COLO829 (cell line): ENCODE measurements at regions not wholly inside any gene's neighbourhood (a gene's known extent, or its start where the extent isn't known, plus 50 kb on each side); places are given as distances from the start of the nearest gene placed in this dataset.
"Not testable (repeated sequence)": the region's sequence is repeated elsewhere in the genome, so short reads cannot be mapped to it uniquely, and the experiment has no call there.

Experiments
- DNase-seq: peaks from one replicate; pipeline ENCODE4 v3.0.0; 2012; ENCODE audit warnings: low spot score

DNA sequence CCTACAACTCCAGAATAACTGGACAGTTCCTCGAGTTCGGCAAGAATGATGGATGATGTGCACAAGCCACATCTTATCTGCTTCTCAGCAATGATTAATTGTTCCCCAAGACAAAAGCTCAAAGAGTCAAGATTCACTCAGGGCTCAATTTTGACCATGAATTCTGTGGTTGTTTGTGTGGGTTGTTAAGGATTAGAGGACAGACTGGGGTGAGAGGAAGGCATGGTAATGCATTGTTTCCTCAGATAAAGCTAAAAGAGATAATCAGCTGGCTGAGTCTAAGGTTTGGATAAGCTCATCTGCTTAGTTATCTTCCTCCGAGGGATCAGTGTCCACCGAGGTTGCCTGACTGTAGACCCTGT, 161.0 kb downstream of the CPEB2 start:
- no peak for DNase-seq

DNA sequence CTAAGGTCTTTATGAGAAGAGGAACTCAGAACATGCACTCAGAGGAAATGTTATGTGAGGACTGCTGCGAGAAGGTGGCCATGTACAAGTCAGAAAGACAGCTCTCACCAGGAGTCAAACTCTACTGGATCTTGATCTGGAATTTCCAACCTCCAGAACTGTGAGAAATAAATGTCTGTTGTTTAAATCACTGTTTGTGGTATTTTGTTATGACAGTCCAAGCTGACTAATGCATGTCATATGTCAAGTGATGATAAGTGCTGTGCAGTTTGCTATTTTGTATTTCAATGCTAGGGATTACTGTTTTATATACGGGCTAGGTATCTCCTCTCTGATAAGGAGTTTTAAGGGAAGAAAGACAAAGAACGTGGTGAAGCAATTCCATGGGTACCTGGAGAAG, 162.3 kb downstream of the CPEB2 start:
- no peak for DNase-seq

- no peak for DNase-seq
Measured at GRCh38 chr4:15167743-15168142, 165.5 kb downstream of the CPEB2 start.

DNA sequence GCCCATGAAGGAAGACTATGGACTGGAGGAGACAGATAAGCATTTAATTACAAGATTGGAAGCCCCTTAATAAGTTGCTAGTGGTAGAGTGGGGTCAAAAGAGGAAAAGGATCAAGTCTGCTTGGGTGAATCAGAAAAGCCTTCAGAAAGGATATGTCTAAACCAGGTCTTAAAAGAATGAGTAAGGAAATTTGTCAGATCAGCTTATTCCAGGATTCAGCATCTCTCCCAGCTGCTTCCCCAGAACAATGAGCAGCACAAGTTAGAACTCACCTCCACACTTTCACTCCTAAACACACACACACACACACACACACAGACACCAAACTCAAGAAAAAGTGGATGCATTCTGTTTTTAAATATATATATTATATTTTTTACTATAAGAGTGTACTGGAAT, 166.5 kb downstream of the CPEB2 start:
- DNase-seq, result no peak

DNA sequence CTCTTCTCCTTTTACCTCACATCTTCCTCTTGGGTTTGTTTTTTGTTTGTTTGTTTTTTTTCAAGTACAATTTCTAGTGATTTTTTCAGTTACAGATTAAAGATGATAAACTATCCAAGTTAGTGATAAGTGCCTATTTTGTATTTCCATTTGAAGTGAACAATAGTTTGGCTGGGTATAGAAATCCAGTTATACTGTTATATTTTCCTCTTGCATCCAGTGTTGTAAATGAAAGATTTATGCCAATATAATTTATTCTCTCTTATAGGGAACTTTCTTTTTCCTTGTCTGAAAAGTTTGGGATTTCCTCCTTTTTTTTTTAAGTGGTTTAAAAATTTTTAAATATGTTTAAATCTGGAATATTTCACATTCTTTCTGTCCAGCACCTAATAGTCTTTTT, 169.4 kb downstream of the CPEB2 start:
- no peak for DNase-seq

GRCh38 chr4:15173251-15173650, 171.0 kb downstream of the CPEB2 start:
- DNase-seq, result no peak

DNA sequence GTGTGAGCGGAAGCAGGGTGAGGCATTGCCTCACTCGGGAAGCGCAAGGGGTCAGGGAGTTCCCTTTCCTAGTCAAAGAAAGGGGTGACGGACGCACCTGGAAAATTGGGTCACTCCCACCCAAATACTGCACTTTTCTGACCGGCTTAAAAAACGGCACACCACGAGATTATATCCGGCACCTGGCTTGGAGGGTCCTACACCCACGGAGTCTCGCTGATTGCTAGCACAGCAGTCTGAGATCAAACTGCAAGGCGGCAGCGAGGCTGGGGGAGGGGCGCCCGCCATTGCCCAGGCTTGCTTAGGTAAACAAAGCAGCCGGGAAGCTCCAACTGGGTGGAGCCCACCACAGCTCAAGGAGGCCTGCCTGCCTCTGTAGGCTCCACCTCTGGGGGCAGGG, 171.9 kb downstream of the CPEB2 start:
- not testable (repeated sequence) for DNase-seq

GRCh38 chr4:15179842-15180241, 177.6 kb downstream of the CPEB2 start:
- not testable (repeated sequence) for DNase-seq

- no peak for DNase-seq
Measured at GRCh38 chr4:15182600-15183220, 180.4 kb downstream of the CPEB2 start.

- no peak for DNase-seq
Measured at GRCh38 chr4:15186149-15186548, 183.9 kb downstream of the CPEB2 start.

DNA sequence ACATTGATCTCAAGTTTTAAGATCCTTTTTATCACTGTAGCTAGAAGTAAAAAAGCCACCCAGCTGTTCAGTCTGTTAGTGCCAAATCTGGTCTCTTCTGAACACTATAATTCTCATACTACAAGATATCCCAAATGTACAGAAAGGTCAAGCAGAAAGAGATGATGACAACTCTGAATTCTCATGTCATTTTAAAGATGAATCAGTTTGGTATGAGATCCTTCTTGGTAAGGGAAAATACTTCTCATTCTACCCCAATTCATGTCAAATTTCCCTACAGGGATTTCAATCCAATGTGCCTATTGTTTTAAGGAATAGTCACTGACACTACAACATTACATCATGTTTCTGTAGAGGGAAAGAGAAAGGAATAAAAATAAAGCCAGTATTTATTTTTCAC, 184.5 kb downstream of the CPEB2 start:
- DNase-seq, result no peak

- no peak for DNase-seq
Measured at GRCh38 chr4:15188605-15189539, 186.6 kb downstream of the CPEB2 start.

DNA sequence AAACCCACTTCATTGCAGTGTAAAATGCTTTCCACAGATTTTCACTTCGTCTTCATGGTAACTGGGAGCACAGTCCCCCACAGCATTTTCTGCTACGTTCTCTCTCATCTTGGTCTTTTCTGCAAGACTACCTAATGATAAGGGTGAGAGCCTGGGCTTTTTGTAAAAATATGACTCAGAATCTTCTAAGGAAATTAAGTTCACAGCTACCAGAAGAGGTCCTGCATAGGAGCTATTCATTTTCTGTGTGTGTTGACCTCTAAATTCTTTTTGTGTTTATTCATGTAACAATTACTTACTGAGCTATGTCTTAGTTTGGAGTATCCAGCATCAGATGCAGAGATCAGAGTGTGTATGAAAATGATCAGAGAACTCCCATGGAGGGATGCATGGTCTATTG, 192.2 kb downstream of the CPEB2 start:
- DNase-seq, result no peak

DNA sequence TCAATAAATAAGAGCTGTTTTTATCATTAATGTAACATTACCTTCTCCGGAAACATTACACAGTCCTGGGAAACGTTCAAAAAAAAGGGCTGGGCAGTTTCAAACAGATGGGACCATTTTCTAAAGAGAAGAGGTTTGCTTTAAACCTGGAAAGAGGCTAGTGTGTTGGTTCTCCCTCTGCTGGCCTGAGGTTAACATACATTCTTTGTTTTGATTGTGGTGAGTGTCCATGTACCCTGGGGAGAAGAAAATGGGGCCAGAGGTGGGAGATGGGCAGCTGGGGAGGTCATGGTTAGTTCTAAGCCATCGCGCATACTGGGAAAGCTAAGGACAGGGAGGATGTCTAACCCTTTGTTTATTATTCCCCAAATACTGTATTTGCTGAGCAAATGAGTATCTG, 194.7 kb downstream of the CPEB2 start:
- peak; percentile 25 for DNase-seq

GRCh38 chr4:15198070-15198727, 195.9 kb downstream of the CPEB2 start:
- no peak for DNase-seq

- no peak for DNase-seq
Measured at GRCh38 chr4:15201782-15202181, 199.5 kb downstream of the CPEB2 start.

- no peak for DNase-seq
Measured at GRCh38 chr4:15202481-15202880, 200.2 kb downstream of the CPEB2 start.

- DNase-seq, result not testable (repeated sequence)
Measured at GRCh38 chr4:15206526-15206925, 204.2 kb downstream of the CPEB2 start.

DNA sequence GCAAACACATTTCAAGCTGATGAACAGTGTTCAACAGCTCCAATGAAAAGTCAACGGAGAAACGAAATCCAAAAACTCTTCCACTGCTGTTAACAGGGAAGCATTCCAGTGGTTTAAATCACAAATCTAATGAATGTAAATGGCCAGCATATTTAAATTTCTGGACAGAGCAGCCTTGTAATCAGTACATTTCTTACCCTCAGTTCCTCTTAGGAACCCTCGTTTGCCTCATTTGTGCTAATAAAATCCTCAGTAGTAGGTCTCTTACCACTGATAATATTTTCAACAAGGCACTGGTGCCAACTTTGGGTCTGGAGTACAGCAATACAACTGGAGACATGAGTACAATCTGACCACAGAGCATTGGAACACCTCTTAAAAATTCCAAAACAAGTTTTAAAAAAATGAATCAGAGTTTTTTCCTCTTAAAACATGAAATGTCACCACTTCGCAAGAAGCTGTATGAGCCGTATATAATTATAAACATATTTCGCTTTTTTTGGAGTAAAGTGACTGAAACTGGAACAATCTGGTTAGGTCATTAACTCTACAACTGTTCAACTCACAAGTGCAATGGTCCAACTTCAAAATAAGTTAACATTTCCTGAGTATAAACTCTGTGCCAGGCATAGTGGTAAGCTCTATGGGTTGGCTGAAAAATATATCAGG, 211.2 kb downstream of the CPEB2 start:
- no peak for DNase-seq

GRCh38 chr4:15215109-15215508, 212.7 kb upstream of the C1QTNF7 start:
- DNase-seq, result no peak

DNA sequence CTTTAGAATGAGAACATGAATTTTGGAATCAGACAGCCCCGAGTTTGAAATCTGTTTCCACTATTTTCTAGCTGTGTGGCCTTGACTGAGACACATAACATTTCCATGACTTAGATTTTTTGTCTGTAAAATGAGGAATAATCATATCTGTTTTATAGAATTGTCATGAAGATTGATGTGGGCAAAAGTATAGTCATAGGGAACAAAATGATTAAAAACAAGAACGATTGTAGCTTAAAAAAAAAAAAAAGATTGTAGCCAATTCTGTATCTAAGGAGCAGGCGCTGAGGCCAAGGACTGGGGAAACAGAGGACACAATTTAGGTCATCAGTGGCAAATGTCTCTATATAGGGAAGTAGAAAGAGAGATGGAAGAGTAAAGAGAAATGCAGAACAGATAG, 201.6 kb upstream of the C1QTNF7 start:
- DNase-seq, result no peak

- peak; percentile 56 for DNase-seq
Measured at GRCh38 chr4:15231265-15232091, 196.4 kb upstream of the C1QTNF7 start.
